Mammary epithelial cell (primary cell): ENCODE measurements at regions not wholly inside any gene's neighbourhood (a gene's known extent, or its start where the extent isn't known, plus 50 kb on each side); places are given as distances from the start of the nearest gene placed in this dataset.
A peak's percentile ranks its signal among the peaks of the same experiment; 100 is the strongest.

ENCODE experiments used
- EZH2 ChIP-seq: IDR thresholded peaks from 2 replicates; pipeline ENCODE4 v1.6.1; 2012; ENCODE audit warnings: low read length, inconsistent platforms, borderline replicate concordance
- TF ChIP-seq, protein P1 (sequence below), 2 donors: IDR thresholded peaks in 1 of 2; conservative IDR thresholded peaks in 1 of 2; 2 replicates each; pipeline ENCODE4 v1.5.1; 2011 to 2012; ENCODE audit warnings: inconsistent platforms in 2 of 2, low read length in 2 of 2, mild to moderate bottlenecking in 2 of 2, control low read depth in 1 of 2, low read depth in 1 of 2; ENCODE audit not compliant: insufficient read depth in 1 of 2; ENCODE audit errors: extremely low read depth in 1 of 2

DNA sequence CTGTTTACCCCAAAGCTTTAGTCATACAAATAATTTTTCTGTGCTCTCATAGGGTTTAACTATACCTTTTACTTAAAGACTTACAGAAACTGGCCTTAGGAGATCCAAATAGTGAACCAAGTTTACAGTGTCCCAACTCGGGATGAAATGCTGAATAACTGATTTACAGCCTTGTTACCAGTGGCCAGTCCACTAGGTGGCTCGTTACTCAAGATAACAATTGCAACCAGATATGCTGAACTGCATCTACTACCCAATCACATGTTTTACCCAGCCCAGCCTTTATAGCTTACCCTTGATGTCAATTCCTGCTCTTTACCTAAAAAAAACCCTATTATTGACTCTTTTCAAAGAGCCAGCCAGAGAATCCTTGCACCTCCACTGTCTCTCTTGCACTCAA lies 1148.8 kb upstream of the ADGRL4 start:
- TF ChIP-seq EZH2: no peak
- TF ChIP-seq, protein P1, sequence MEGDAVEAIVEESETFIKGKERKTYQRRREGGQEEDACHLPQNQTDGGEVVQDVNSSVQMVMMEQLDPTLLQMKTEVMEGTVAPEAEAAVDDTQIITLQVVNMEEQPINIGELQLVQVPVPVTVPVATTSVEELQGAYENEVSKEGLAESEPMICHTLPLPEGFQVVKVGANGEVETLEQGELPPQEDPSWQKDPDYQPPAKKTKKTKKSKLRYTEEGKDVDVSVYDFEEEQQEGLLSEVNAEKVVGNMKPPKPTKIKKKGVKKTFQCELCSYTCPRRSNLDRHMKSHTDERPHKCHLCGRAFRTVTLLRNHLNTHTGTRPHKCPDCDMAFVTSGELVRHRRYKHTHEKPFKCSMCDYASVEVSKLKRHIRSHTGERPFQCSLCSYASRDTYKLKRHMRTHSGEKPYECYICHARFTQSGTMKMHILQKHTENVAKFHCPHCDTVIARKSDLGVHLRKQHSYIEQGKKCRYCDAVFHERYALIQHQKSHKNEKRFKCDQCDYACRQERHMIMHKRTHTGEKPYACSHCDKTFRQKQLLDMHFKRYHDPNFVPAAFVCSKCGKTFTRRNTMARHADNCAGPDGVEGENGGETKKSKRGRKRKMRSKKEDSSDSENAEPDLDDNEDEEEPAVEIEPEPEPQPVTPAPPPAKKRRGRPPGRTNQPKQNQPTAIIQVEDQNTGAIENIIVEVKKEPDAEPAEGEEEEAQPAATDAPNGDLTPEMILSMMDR (conservative IDR thresholded peaks at IDR 0.05 in 1 of 2, IDR thresholded peaks at IDR 0.05 in 1 of 2; ENCODE audit: extremely low read depth in 1 of 2, insufficient read depth in 1 of 2, low read depth in 1 of 2, low read length in 2 of 2): peak; percentile 28 to 44
